NCI-H526 treated with DMSO at 0.1 percent for 48 hours (cell line): ENCODE measurements at regions not wholly inside any gene's neighbourhood (a gene's known extent, or its start where the extent isn't known, plus 50 kb on each side); places are given as distances from the start of the nearest gene placed in this dataset.

Experiments used
- DNase-seq: peaks from one replicate; lab custom pipeline; 2025; lab: John Stamatoyannopoulos, UW

- no peak for DNase-seq
Observed at GRCh38 chr5:143761663-143762062, 50.3 kb upstream of the HMHB1 start.

- DNase-seq = no peak
Observed at GRCh38 chr5:143760755-143761154, 51.2 kb upstream of the HMHB1 start.

GRCh38 chr5:143760131-143760505, 51.8 kb upstream of the HMHB1 start:
- DNase-seq = no peak

DNA sequence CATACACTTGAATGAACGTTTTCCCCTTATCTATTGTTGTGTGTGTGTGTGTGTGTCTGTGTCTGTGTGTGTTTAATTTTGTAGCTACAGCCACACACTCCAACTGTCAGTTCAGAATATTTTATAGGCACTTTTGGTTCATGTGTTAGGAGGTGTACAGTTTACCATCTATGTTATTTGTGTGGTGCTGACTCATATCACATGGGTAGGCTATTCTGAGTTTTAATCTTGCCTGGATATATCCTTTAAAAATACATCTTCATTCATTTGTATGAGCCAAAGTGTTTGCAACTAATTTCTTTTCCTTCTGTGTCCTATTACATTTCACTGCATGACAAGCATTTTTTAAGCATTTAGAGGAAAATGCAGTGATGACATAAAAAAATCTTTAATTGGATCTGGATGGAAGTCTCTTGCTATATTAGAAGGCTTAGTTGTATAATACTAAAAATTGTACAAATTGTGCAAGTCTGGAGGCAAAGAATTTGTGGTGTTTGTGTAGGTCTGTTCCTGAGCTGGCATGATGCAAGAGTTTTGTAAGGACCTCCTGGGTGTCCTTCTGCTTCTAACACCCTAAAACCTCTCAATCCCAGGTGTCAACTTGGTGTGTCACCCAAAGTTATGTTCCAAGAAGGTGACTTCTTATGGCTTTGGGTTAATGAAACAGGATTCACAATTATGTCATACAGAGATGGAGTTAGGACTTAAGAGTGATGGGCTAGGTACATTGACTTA, 52.4 kb upstream of the HMHB1 start:
- DNase-seq = no peak

DNA sequence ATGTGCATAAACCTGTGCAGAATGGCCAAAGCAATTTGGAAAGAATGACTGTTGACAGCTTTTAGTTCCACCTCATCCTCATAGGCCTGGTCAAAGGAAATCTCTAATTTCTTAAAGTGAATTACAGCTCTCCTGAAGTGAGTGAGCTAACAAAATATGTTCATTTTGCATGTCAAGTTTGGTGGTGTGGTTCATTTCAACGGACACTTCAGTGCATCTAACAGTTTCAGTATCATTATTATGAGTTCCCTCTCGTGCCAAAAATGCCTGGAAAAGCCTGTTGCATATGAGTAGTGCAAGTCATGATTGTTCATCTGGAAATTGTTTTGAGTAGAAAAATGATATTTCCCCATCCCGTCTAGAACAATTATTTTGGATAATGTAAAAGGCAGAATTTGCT, 53.2 kb upstream of the HMHB1 start:
- no peak for DNase-seq

DNA sequence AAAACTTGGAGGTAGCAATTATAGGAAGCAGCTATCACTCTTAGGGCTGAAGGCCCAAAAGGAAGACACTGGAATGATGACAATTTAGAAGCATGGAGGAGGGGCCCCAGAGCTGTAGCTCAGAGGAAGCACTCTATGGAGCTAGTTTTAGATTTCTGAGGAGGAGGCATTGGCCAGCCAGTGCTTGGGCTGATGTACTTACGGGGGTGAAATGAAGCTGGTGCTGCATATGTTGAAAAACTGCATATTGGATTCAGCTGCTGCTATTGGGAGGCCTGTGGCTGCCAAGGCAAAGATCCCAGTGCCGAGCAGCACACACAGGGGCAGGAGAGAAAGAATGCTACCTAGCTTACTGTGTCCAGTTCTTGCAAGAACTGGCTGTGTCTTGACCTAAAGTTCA, 53.9 kb upstream of the HMHB1 start:
- DNase-seq = no peak

DNA sequence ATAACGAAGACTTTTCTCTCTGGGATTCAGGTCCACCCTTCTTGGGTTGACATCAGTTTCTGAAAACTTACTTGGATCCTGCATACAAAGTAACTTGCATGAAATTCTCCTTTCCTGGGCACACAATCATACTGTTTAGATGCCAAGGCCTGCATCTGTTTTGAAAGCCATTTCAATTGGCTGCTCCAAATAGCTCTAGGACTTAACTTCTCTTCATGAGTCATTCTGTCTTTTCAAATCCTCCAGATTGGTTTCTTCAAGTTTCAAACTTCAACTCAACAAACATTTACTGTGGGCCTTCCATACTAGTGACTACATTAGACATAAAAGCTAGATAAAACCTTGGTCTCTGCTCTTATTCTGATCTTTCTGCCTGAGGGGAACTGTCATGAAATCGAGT, 54.8 kb upstream of the HMHB1 start:
- DNase-seq = no peak

DNA sequence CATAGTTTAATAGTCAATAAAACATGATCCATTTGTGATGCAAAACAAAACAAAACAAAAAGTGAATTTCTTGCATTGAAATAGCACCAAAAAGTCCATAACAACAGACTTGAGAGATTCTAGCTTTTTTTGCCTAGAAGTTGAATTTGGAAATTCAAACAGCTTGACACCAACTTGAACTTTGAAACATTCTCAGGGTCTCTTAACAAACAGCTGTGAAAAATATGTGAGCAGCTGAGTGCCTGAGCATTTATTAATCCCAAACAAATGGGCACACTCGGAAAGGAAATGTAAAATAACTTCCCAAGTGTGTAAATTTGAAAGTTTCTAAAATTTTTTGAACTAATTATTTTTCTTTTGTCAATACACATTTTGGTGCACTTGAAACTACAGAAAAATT, 56.0 kb upstream of the HMHB1 start:
- DNase-seq = no peak

DNA sequence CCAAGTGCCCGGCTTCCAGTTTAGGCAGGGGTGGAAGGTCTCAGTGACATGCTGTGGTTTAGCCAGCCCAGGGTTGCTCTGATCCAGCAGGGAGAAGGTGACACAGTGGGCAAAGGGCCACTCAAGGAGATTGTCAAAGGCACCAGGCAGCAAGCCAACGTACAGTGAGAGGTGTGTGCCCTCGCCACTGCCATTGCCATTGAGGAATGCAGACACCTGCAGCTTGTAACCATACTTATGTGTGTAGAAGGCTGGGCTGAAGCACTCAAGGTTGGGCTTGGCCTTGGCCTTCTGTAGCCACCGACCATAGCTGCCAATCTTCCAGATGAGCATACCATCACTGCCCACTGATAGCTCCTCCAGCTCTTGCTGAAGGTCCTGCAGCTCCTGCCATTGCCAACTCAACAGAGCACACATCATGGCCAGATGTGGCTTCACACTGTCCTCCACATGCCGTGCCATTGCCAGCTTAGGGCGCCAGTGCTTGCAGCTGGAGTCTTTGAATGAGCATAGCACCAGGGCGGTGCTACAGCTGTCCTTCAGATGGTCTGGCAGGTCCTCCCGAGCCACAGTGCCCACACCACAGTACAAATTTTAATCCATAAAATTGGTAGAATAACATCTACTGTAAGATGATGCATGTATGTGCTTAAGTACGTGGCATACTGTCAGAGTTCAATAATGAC, 59.7 kb upstream of the HMHB1 start:
- no peak for DNase-seq

DNA sequence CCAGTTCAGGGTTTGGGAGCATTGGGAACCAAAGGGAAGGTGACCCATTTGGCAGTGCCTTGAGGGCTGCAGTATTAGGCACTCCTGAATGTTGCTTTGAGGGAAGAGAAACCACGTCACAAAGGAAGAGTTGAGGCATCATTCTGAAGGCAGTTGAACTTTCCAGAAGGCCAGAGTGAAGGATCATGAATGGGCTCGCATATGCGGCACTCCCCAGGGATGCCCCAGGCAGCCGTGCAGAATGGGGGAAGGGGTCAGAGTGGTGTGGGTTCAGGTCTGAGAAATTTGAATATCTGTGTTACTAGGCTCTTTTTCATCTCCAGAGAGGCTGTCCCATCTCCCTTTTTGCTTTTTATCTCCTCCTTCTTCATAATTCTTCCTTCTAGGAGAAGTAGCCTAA, 60.6 kb upstream of the HMHB1 start:
- DNase-seq = no peak

GRCh38 chr5:143749581-143750205, 62.3 kb upstream of the HMHB1 start:
- DNase-seq = no peak

DNA sequence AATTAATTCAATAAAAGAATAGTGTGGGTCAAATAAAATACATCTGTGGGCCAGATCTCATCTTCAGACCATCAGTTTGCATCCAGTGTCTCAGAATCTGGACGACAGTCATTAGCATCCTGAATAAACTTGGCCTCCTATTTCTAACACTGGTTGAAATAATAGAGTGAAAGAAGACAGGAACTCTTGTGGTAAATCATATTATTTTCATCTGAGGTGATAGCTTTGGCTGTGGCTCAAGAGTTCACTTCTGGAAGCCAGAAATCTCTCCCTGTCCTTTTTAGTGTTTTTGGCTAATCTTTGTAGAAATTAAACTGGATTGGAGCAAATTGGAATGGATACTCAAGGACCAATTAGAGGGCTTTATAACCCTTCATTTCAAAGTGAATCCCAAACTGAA, 63.4 kb upstream of the HMHB1 start:
- no peak for DNase-seq

- no peak for DNase-seq
Observed at GRCh38 chr5:143742951-143743350, 69.0 kb upstream of the HMHB1 start.

GRCh38 chr5:143741421-143741820, 70.5 kb upstream of the HMHB1 start:
- DNase-seq = no peak

- DNase-seq = no peak
Observed at GRCh38 chr5:143740956-143741355, 71.0 kb upstream of the HMHB1 start.

DNA sequence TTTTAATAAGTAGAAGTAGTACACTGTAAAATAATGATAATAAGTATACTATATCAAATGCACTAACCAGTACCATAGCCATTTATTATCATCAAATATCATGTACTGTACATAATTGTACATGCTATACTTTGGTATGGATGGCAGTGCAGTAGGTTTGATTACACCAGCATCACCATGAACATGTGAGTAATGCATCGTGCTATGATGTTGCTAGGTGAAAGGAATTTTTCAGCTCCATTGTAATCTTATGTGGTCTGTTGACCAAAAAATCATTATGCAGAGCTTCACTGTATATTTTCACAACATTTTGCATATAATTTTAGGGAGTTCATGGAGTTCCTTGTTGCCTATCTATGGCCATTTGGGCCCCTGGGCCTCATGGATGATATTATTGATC, 72.2 kb upstream of the HMHB1 start:
- DNase-seq = no peak

- DNase-seq = no peak
Observed at GRCh38 chr5:143738417-143739401, 73.3 kb upstream of the HMHB1 start.

GRCh38 chr5:143737062-143737461, 74.9 kb upstream of the HMHB1 start:
- no peak for DNase-seq

GRCh38 chr5:143734456-143734780, 77.5 kb upstream of the HMHB1 start:
- no peak for DNase-seq

GRCh38 chr5:143733665-143734455, 78.1 kb upstream of the HMHB1 start:
- no peak for DNase-seq

DNA sequence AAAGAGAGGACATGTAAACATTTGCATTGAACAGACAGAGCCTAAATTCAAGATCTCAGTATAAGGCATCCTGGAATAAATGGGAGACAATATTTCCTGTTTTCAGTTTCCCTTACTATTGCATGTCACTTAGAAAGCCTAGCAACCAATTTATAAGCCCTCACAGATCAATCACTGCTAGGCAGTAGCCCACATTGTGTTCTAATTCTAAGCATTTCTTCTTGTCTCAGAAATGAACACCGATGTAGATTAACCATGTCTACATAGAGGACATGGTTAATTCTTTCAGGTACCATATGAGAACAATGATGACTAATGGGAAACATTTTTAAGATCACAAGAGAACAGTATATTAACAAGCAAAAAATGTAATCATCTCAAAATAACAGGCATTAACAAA, 79.6 kb upstream of the HMHB1 start:
- no peak for DNase-seq
